GM12873 (cell line): ENCODE measurements at regions not wholly inside any gene's neighbourhood (a gene's known extent, or its start where the extent isn't known, plus 50 kb on each side); places are given as distances from the start of the nearest gene placed in this dataset.

Source experiments
- CTCF ChIP-seq: IDR thresholded peaks from 2 replicates; pipeline ENCODE4 v1.5.1; 2012; ENCODE audit warnings: low read depth, mild to moderate bottlenecking, moderate library complexity, low read length, control low read depth; ENCODE audit not compliant: insufficient read depth; ENCODE audit errors: missing control alignments

GRCh38 chr20:19938421-19939090 is 78.6 kb upstream of the NAA20 start:
- TF ChIP-seq CTCF = no peak

- no peak for TF ChIP-seq CTCF
These were observed 76.1 kb upstream of the NAA20 start for GRCh38 chr20:19940988-19941460.

DNA sequence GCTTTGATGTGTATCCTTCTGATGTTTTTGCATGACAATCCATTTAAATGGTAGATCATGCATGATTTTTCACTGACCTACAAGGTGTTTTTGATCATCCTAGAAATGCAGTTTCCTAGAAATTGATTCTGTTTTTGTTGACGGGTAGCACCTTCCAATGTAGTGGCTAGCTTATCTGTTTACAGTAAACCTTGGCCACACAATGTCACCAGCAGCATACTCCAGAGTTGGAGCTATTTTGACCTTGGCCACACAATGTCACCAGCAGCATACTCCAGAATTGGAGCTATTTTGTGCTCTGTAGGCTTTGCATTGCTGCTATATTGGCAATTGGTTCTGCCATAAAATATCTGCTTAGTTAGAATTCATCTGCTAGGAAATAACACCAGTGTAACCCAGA is 74.6 kb upstream of the NAA20 start:
- TF ChIP-seq CTCF = no peak

DNA sequence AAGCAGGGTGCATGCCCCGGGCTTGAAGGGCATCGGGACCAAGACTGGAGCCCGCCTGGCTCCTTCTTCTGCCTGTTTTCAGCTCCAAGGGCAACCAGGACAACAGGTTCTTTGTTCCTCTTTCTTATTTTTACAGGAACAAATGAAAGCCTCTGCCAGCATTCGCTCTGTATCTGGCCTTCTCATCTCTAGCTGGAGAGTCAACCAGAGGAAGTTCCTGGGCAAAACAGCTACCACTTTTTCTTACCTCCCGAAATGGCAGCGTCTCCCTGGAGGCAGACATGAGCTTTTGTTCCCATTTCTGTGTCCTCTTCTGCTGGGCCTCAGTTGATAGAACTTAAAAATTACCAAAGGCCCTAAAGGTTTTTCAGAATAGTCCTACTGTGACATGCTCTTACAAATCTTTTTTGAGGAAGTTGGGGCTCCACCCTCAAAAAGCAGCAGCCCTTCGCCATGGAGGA is 74.1 kb upstream of the NAA20 start:
- no peak for TF ChIP-seq CTCF

- TF ChIP-seq CTCF = no peak
These were observed 72.2 kb upstream of the NAA20 start for GRCh38 chr20:19944772-19945459.

DNA sequence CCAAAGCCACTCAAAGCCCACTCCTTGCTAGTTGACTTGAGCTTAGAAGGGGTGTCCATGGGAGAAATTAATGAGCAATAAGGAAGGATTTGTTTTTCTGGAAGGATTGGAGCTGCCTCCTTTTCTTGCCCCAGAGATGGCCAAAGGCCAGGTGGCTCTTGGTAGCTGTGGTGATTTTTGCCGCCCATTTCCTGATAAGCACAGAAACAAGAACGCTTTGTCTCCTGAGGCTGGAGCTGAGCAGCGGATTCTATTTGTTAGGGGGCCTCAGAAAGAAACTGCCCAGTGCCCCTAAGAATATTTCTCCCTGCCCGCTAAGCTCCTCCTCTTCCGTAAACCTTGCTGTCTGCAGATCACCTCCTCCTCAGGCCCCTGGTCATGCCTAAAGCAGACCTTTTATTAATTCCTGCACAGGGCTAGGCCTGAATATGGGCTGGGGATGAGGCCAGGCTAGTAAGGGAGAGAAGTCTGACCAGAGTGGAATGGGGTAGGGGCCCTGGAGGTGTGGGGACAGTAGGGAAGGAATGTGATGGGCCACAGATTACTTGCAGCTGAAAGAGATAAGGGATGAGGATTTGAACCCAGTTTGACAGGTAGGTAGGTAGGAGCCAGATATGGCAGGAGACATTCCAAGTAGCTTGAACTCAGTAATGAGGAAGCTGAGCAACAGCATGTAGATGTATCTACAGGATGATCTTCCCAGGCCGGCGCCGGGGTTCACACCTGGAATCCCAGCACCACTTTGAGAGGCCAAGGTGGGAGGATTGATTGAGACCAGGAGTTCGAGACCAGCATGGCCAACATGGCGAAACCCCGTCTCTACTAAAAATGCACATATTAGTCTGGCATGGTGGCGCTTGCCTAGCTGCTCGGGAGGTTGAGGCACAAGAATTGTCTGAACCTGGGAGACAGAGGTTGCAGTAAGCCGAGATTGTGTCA is 71.2 kb upstream of the NAA20 start:
- no peak for TF ChIP-seq CTCF

GRCh38 chr20:19947611-19948264 is 69.4 kb upstream of the NAA20 start:
- no peak for TF ChIP-seq CTCF
